ENCODE measurements at regions not wholly inside any gene's neighbourhood (a gene's known extent, or its start where the extent isn't known, plus 50 kb on each side); places are given as distances from the start of the nearest gene placed in this dataset.

- no peaks in the 10 kb centered on the region for H3K4me1 Mint-ChIP-seq (ENCODE audit: low read depth)
- H3K27ac Mint-ChIP-seq: no peak overlapping the region
- no peaks in the 10 kb centered on the region for H3K36me3 Mint-ChIP-seq (ENCODE audit: low read depth)
- no peak for DNase-seq
- peaks cover 1% of the 10 kb centered on the region; the same call in 1 of the 2 replicates for H3K27me3 Mint-ChIP-seq (ENCODE audit: insufficient read depth)
- no peak overlapping the region for H3K4me3 Mint-ChIP-seq
- TF ChIP-seq CTCF (IDR thresholded peaks at IDR 0.05): no peak
- H3K9me3 Mint-ChIP-seq: peaks cover 45% of the 10 kb centered on the region
Observed at GRCh38 chr2:239664216-239664810, 263.5 kb upstream of the HDAC4 start.

- peaks cover 1% of the 10 kb centered on the region; the same call in 1 of the 2 replicates for H3K27me3 Mint-ChIP-seq (ENCODE audit: insufficient read depth)
- no peak for DNase-seq
- H3K4me1 Mint-ChIP-seq (ENCODE audit: low read depth): no peaks in the 10 kb centered on the region
- H3K9me3 Mint-ChIP-seq: peaks cover 44% of the 10 kb centered on the region
- no peak overlapping the region for H3K4me3 Mint-ChIP-seq
- no peak for TF ChIP-seq CTCF (IDR thresholded peaks at IDR 0.05)
- no peaks in the 10 kb centered on the region for H3K36me3 Mint-ChIP-seq (ENCODE audit: low read depth)
- H3K27ac Mint-ChIP-seq: no peak overlapping the region
Observed at GRCh38 chr2:239663364-239663924, 262.6 kb upstream of the HDAC4 start.

- Mint-ChIP-seq H3K4me3 (no peak overlapping the region), H3K27ac (no peak overlapping the region), H3K36me3 (ENCODE audit: low read depth) (no peaks in the 10 kb centered on the region; the same call in 1 of the 2 replicates), H3K9me3 (peaks cover 47% of the 10 kb centered on the region), H3K27me3 (ENCODE audit: insufficient read depth) (peaks cover 1% of the 10 kb centered on the region), H3K4me1 (ENCODE audit: low read depth) (no peaks in the 10 kb centered on the region)
- TF ChIP-seq CTCF (IDR thresholded peaks at IDR 0.05): no peak
- no peak for DNase-seq
Observed at GRCh38 chr2:239662413-239663120, 261.7 kb upstream of the HDAC4 start.

- Mint-ChIP-seq H3K27me3 (ENCODE audit: insufficient read depth) (peaks cover 1% of the 10 kb centered on the region), H3K27ac (no peak overlapping the region), H3K36me3 (ENCODE audit: low read depth) (no peaks in the 10 kb centered on the region; the same call in 1 of the 2 replicates), H3K4me1 (ENCODE audit: low read depth) (no peaks in the 10 kb centered on the region), H3K9me3 (peaks cover 54% of the 10 kb centered on the region), H3K4me3 (no peak overlapping the region)
- TF ChIP-seq CTCF (IDR thresholded peaks at IDR 0.05): no peak
- no peak for DNase-seq
Observed at GRCh38 chr2:239661334-239662312, 260.8 kb upstream of the HDAC4 start.

Measured in HFFc6 (cell line).